ENCODE measurements at regions not wholly inside any gene's neighbourhood (a gene's known extent, or its start where the extent isn't known, plus 50 kb on each side); places are given as distances from the start of the nearest gene placed in this dataset.

- no peak for TF ChIP-seq CTCF (conservative IDR thresholded peaks at IDR 0.05; ENCODE audit: low read length)
- no peak for TF ChIP-seq EZH2phosphoT487 (IDR thresholded peaks at IDR 0.05; ENCODE audit: borderline replicate concordance, low read depth, low read length)
These were observed 336.1 kb upstream of the SKOR2 start for GRCh38 chr18:47587587-47587986.
